Activated naive CD4-positive, alpha-beta T cell treated with anti-CD3 and anti-CD28 coated beads, Interleukin-2, amount 50 U/mL, for 72 hours (primary cell): ENCODE measurements at regions not wholly inside any gene's neighbourhood (a gene's known extent, or its start where the extent isn't known, plus 50 kb on each side); places are given as distances from the start of the nearest gene placed in this dataset.

Experiments used
- ATAC-seq, 2 donors: fragments of 150-1000 bp; cut with Tn5 transposase; 2 replicates each; pipeline ENCODE4 v1.10.0; 2021; ENCODE audit warnings: mild to moderate bottlenecking in 2 of 2, moderate library complexity in 2 of 2
- DNase-seq, 2 donors: peaks; one replicate each; pipeline ENCODE4 v3.0.0; 2021 to 2022; ENCODE audit warnings: low spot score in 2 of 2
- H3K27ac Mint-ChIP-seq, 2 donors: one replicate each; pipeline ENCODE4 v1.8.0; 2022; ENCODE audit warnings: mild to moderate bottlenecking in 2 of 2, mixed read lengths in 2 of 2
- H3K36me3 Mint-ChIP-seq, 2 donors: one replicate each; pipeline ENCODE4 v1.8.0; 2022; ENCODE audit warnings: mixed read lengths in 2 of 2
- H3K9me3 Mint-ChIP-seq, 2 donors: one replicate each; pipeline ENCODE4 v1.8.0; 2022; ENCODE audit warnings: mixed read lengths in 2 of 2

DNA sequence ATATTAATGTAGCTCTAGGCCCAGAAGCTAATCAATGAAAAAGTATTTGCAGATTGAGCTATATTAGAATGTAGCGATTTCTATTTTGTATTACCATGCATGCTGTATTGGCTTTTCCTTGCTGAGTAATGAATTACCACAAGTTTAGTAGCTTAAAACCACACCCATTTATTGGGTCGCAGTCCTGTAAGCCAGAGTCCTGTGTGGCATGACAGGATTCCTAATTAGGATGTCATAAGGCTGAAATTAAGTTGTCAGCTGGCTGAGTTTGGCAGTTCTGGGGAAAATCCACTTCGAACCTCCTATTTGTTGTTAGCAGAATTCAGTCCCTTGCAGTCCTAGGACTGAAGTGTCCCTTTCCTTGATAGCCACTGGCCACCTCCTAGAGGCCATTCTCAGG lies 50.3 kb upstream of the HHIP start:
- H3K36me3 Mint-ChIP-seq, result no peaks in the 10 kb centered on the region
- no peak overlapping the region for H3K27ac Mint-ChIP-seq
- ATAC-seq (no peak), DNase-seq (no peak)
- peaks cover 11 to 14% of the 10 kb centered on the region in 2 donors for H3K9me3 Mint-ChIP-seq
